Fibroblast of the aortic adventitia (primary cell): ENCODE measurements at regions not wholly inside any gene's neighbourhood (a gene's known extent, or its start where the extent isn't known, plus 50 kb on each side); places are given as distances from the start of the nearest gene placed in this dataset.
"Not testable (repeated sequence)": the region's sequence is repeated elsewhere in the genome, so short reads cannot be mapped to it uniquely, and the experiment has no call there.

ENCODE experiments used
- DNase-seq: peaks from one replicate; pipeline ENCODE4 v3.0.0-alpha.2; 2010; ENCODE audit warnings: low read depth
- H3K4me3 ChIP-seq: 2 replicates; pipeline ENCODE4 v1.5.1; 2011; ENCODE audit warnings: low read depth, mild to moderate bottlenecking, control low read depth, low read length, moderate library complexity
- CTCF ChIP-seq: IDR thresholded peaks from 2 replicates; pipeline ENCODE4 v1.5.1; 2011; ENCODE audit warnings: mild to moderate bottlenecking, low read length, control low read depth, inconsistent platforms; ENCODE audit not compliant: insufficient read depth

GRCh38 chr10:78660446-78661106, 408.2 kb upstream of the ZMIZ1 start:
- peak; percentile 16 for DNase-seq
- H3K4me3 ChIP-seq = no peak overlapping the region
- TF ChIP-seq CTCF = no peak

- no peak for TF ChIP-seq CTCF
Measured at GRCh38 chr10:78663721-78664120, 405.0 kb upstream of the ZMIZ1 start.

GRCh38 chr10:78664929-78665553, 403.7 kb upstream of the ZMIZ1 start:
- peak; percentile 61 for TF ChIP-seq CTCF
- peak; percentile 46 for DNase-seq
- H3K4me3 ChIP-seq = no peak overlapping the region

More at GRCh38 chr10:78663721-78664120, 405.0 kb upstream of the ZMIZ1 start:
- H3K4me3 ChIP-seq = no peak overlapping the region
- DNase-seq = no peak

- no peak overlapping the region for H3K4me3 ChIP-seq
- DNase-seq = peak; percentile 38
- no peak for TF ChIP-seq CTCF
Measured at GRCh38 chr10:78672918-78673317, 395.8 kb upstream of the ZMIZ1 start.

GRCh38 chr10:78681141-78681540, 387.6 kb upstream of the ZMIZ1 start:
- DNase-seq, H3K4me3 ChIP-seq: not testable (repeated sequence)

- DNase-seq, H3K4me3 ChIP-seq: not testable (repeated sequence)
Measured at GRCh38 chr10:78681986-78682385, 386.8 kb upstream of the ZMIZ1 start.

GRCh38 chr10:78684947-78685346, 383.8 kb upstream of the ZMIZ1 start:
- DNase-seq = no peak
- no peak for TF ChIP-seq CTCF
- H3K4me3 ChIP-seq = no peak overlapping the region
